ENCODE measurements at regions not wholly inside any gene's neighbourhood (a gene's known extent, or its start where the extent isn't known, plus 50 kb on each side); places are given as distances from the start of the nearest gene placed in this dataset.

GRCh38 chr10:123554656-123555055 lies 111.5 kb upstream of the GPR26 start:
- ATAC-seq (no peak), DNase-seq (ENCODE audit: extremely low read depth in 1 of 4, low spot score in 3 of 4) (no peak), FAIRE-seq (no peak)
- Histone ChIP-seq H3K79me2 (ENCODE audit: control insufficient read depth, insufficient read depth, low read length) (no peaks in the 10 kb centered on the region), H3K9me1 (ENCODE audit: control insufficient read depth, insufficient read depth, low read length) (no peaks in the 10 kb centered on the region), H3K27me3 (ENCODE audit: control insufficient read depth in 2 of 2, insufficient read depth in 2 of 2, low read length in 2 of 2) (peaks cover 0 to 20% of the 10 kb centered on the region in 2 experiments; a peak in 2 of 5 replicates), H4K20me1 (replicated peaks; ENCODE audit: control insufficient read depth, insufficient read depth, low read length) (no peaks in the 10 kb centered on the region), H3K4me1 (replicated peaks in 1 of 2; ENCODE audit: control insufficient read depth in 2 of 2, insufficient read depth in 2 of 2, low read length in 2 of 2) (peaks cover 2 to 8% of the 10 kb centered on the region in 2 experiments; a peak in 3 of 5 replicates), H3K27ac (ENCODE audit: extremely low read depth, low read depth, low read length) (no peak overlapping the region), H3K9me3 (replicated peaks; ENCODE audit: control insufficient read depth, insufficient read depth, low read depth, low read length) (no peaks in the 10 kb centered on the region), H3K36me3 (ENCODE audit: control insufficient read depth, insufficient read depth, low read length) (no peaks in the 10 kb centered on the region), H3K4me2 (ENCODE audit: insufficient read depth, low read length) (no peak overlapping the region), H3K4me3 (no peak overlapping the region), H2AFZ (ENCODE audit: low read depth, low read length) (no peak overlapping the region), H3K9ac (ENCODE audit: insufficient read depth in 1 of 2, low read depth in 2 of 2, low read length in 2 of 2) (no peak overlapping the region)
- intact Hi-C loops (cut with micrococcal nuclease): no loop called here
- 0% methylated on average over 8 of the region's 8 CpGs for WGBS (ENCODE audit: insufficient coverage, low coverage, missing lambda C conversion rate)
- in situ Hi-C loops (cut with MboI): loop anchor here (5.0 kb wide), 1 partner anchor 512 kb away; no protein-coding TSS in a partner anchor
- ChIA-PET POLR2A (no interaction called here), CTCF (ENCODE audit: low intra/inter-chr PET ratio) (no interaction called here)
- TF ChIP-seq TEAD2 (tag; IDR thresholded peaks at IDR 0.05) (no peak), CSDE1 (IDR thresholded peaks at IDR 0.05) (no peak)
- no TSS peak for BruUV-seq (replicated peaks)

- CTCF ChIA-PET (ENCODE audit: low intra/inter-chr PET ratio): interaction anchor here (0.6 kb wide), 1 partner anchor 511 kb away, joined by 3 read pairs; no protein-coding TSS in a partner anchor
- in situ Hi-C loops (cut with MboI): no loop called here
- H3K9me1 ChIP-seq (ENCODE audit: control insufficient read depth, insufficient read depth, low read length): no peaks in the 10 kb centered on the region
- FAIRE-seq: no peak
- no peak overlapping the region for H3K4me2 ChIP-seq (ENCODE audit: insufficient read depth, low read length)
- POLR2A ChIA-PET: interaction anchor here (1.2 kb wide), 1 partner anchor 843 kb away, joined by 3 read pairs; no protein-coding TSS in a partner anchor
- no peak overlapping the region for H3K9ac ChIP-seq (ENCODE audit: insufficient read depth in 1 of 2, low read depth in 2 of 2, low read length in 2 of 2)
- intact Hi-C loops (cut with micrococcal nuclease): no loop called here
- no peaks in the 10 kb centered on the region for H3K9me3 ChIP-seq (replicated peaks; ENCODE audit: control insufficient read depth, insufficient read depth, low read depth, low read length)
- WGBS (ENCODE audit: insufficient coverage, low coverage, missing lambda C conversion rate): 3% methylated on average over 3 of the region's 4 CpGs
- no peak overlapping the region for H3K4me3 ChIP-seq
- no peak for ATAC-seq
- H3K36me3 ChIP-seq (ENCODE audit: control insufficient read depth, insufficient read depth, low read length): no peaks in the 10 kb centered on the region
- no peak overlapping the region for H3K27ac ChIP-seq (ENCODE audit: extremely low read depth, low read depth, low read length)
- H3K27me3 ChIP-seq (ENCODE audit: control insufficient read depth in 2 of 2, insufficient read depth in 2 of 2, low read length in 2 of 2): peaks cover 0 to 18% of the 10 kb centered on the region in 2 experiments; a peak in 2 of 5 replicates
- no peaks in the 10 kb centered on the region for H3K79me2 ChIP-seq (ENCODE audit: control insufficient read depth, insufficient read depth, low read length)
- H4K20me1 ChIP-seq (replicated peaks; ENCODE audit: control insufficient read depth, insufficient read depth, low read length): no peaks in the 10 kb centered on the region
- BruUV-seq (replicated peaks): no TSS peak
- no peak overlapping the region for H2AFZ ChIP-seq (ENCODE audit: low read depth, low read length)
- DNase-seq (ENCODE audit: extremely low read depth in 1 of 4, low spot score in 3 of 4): no peak
- peaks cover 2 to 8% of the 10 kb centered on the region in 2 experiments; a peak in 3 of 5 replicates for H3K4me1 ChIP-seq (replicated peaks in 1 of 2; ENCODE audit: control insufficient read depth in 2 of 2, insufficient read depth in 2 of 2, low read length in 2 of 2)
- TF ChIP-seq ATF1 (CRISPR knock-in tag; IDR thresholded peaks at IDR 0.05) (no peak), ATF1 (tag; IDR thresholded peaks at IDR 0.05) (no peak), ETS1 (conservative IDR thresholded peaks at IDR 0.05; ENCODE audit: control insufficient read depth, low read depth, low read length) (no peak), THRAP3 (IDR thresholded peaks at IDR 0.05; ENCODE audit: borderline replicate concordance) (no peak), ZNF449 (CRISPR knock-in tag; IDR thresholded peaks at IDR 0.05) (no peak), ZNF253 (CRISPR knock-in tag; conservative IDR thresholded peaks at IDR 0.05) (no peak), PRMT5 (CRISPR knock-in tag; IDR thresholded peaks at IDR 0.05) (no peak), TAL1 (IDR thresholded peaks at IDR 0.05) (no peak), GABPB2 (CRISPR knock-in tag; conservative IDR thresholded peaks at IDR 0.05) (no peak), PTBP1 (IDR thresholded peaks at IDR 0.05; ENCODE audit: low read depth, low read length) (no peak), YY1 (IDR thresholded peaks at IDR 0.05; ENCODE audit: borderline replicate concordance in 1 of 3, control insufficient read depth in 1 of 3, extremely low read depth in 1 of 3, insufficient read depth in 3 of 3, insufficient read length in 1 of 3, insufficient replicate concordance in 2 of 3, low read depth in 1 of 3, low read length in 2 of 3) (no peak), ESRRB (CRISPR knock-in tag; IDR thresholded peaks at IDR 0.05; ENCODE audit: borderline replicate concordance) (no peak)
Measured at GRCh38 chr10:123555616-123556015, 110.5 kb upstream of the GPR26 start.
